ENCODE measurements at regions not wholly inside any gene's neighbourhood (a gene's known extent, or its start where the extent isn't known, plus 50 kb on each side); places are given as distances from the start of the nearest gene placed in this dataset.

- BruUV-seq (replicated peaks), result no TSS peak
- Histone ChIP-seq H3K4me3 (replicated peaks in 1 of 3; ENCODE audit: insufficient read depth in 1 of 3, low read depth in 1 of 3, low read length in 3 of 3) (no peak overlapping the region), H3K79me2 (ENCODE audit: control insufficient read depth, insufficient read depth, low read length) (no peaks in the 10 kb centered on the region), H3K4me2 (ENCODE audit: insufficient read depth, low read length) (peak overlapping the region; percentile 75), H3K9me3 (replicated peaks; ENCODE audit: control insufficient read depth, insufficient read depth, low read length) (no peaks in the 10 kb centered on the region), H3K9ac (replicated peaks; ENCODE audit: extremely low read depth, insufficient read depth, low read length) (peak overlapping the region; percentile 80), H2AFZ (ENCODE audit: low read depth, low read length) (peak overlapping the region; percentile 83), H3K4me1 (ENCODE audit: control insufficient read depth, extremely low read depth, insufficient read depth, low read length) (peaks cover 24% of the 10 kb centered on the region), H3K27ac (ENCODE audit: insufficient read depth, low read depth, low read length) (peak overlapping the region; percentile 98), H4K20me1 (replicated peaks; ENCODE audit: control insufficient read depth, extremely low read depth, insufficient read depth, low read length) (no peaks in the 10 kb centered on the region), H3K27me3 (ENCODE audit: control insufficient read depth in 2 of 2, insufficient read depth in 2 of 2, low read length in 2 of 2) (no peaks in the 10 kb centered on the region), H3K9me1 (replicated peaks; ENCODE audit: control insufficient read depth, extremely low read depth, insufficient read depth, low read length) (no peaks in the 10 kb centered on the region), H3K36me3 (ENCODE audit: control insufficient read depth in 2 of 2, extremely low read depth in 1 of 2, insufficient read depth in 2 of 2, low read length in 2 of 2) (no peaks in the 10 kb centered on the region)
- dilution Hi-C loops (cut with MboI; ENCODE audit: extremely low pct_ligation_motif_present, low sequenced_read_pairs), result no loop called here
- FAIRE-seq (no peak), DNase-seq (ENCODE audit: low read depth, low spot score) (no peak)
- intact Hi-C loops (cut with micrococcal nuclease), result loop anchor here (1.0 to 2.0 kb wide), 6 partner anchors 13 to 221 kb away; partner anchors contain the start of gene KLF13
- POLR2A ChIA-PET, result no interaction called here
- TF ChIP-seq GATA2 (IDR thresholded peaks at IDR 0.05; ENCODE audit: insufficient read depth, insufficient read length, low read depth, low read length) (no peak), MYC (IDR thresholded peaks at IDR 0.05; ENCODE audit: low read depth, low read length) (no peak), EZH2 (IDR thresholded peaks at IDR 0.05; ENCODE audit: borderline replicate concordance, low read depth, low read length, severe bottlenecking) (no peak), CTCF (IDR thresholded peaks at IDR 0.05; ENCODE audit: extremely low read depth in 1 of 2, insufficient read depth in 1 of 2, low read depth in 1 of 2, low read length in 2 of 2) (no peak), POLR2AphosphoS5 (IDR thresholded peaks at IDR 0.05; ENCODE audit: insufficient read depth, low read depth, low read length) (no peak), MAX (IDR thresholded peaks at IDR 0.05; ENCODE audit: insufficient read depth, insufficient read length) (no peak), POLR2A (IDR thresholded peaks at IDR 0.05; ENCODE audit: low read depth, low read length) (no peak), FOS (IDR thresholded peaks at IDR 0.05; ENCODE audit: borderline replicate concordance, insufficient read depth, low read length) (no peak), JUN (IDR thresholded peaks at IDR 0.05; ENCODE audit: borderline replicate concordance, insufficient read depth, insufficient read length, low read depth) (no peak)
- CTCF ChIA-PET, result interaction anchor here (1.0 to 8.4 kb wide), 12 partner anchors 12 to 222 kb away, joined by 3 to 107 read pairs (median 12); partner anchors contain the start of gene KLF13
These were observed 109.4 kb downstream of the KLF13 start for GRCh38 chr15:31435912-31436628.

All from endothelial cell of umbilical vein (primary cell).